ENCODE measurements at regions not wholly inside any gene's neighbourhood (a gene's known extent, or its start where the extent isn't known, plus 50 kb on each side); places are given as distances from the start of the nearest gene placed in this dataset.

- no peak for DNase-seq (ENCODE audit: low read depth)
- no peak overlapping the region for H3K4me3 ChIP-seq (ENCODE audit: low read depth, low read length)
- no peak for TF ChIP-seq CTCF (conservative IDR thresholded peaks at IDR 0.05; ENCODE audit: low read depth, low read length)
Observed at GRCh38 chr5:24712047-24712446, 67.3 kb upstream of the CDH10 start.

GRCh38 chr5:24703934-24704333 is 59.2 kb upstream of the CDH10 start:
- no peak for TF ChIP-seq CTCF (conservative IDR thresholded peaks at IDR 0.05; ENCODE audit: low read depth, low read length)
- DNase-seq (ENCODE audit: low read depth), result no peak
- no peak overlapping the region for H3K4me3 ChIP-seq (ENCODE audit: low read depth, low read length)
